ENCODE measurements at regions not wholly inside any gene's neighbourhood (a gene's known extent, or its start where the extent isn't known, plus 50 kb on each side); places are given as distances from the start of the nearest gene placed in this dataset.
A peak's percentile ranks its signal among the peaks of the same experiment; 100 is the strongest.
"Not testable (repeated sequence)": the region's sequence is repeated elsewhere in the genome, so short reads cannot be mapped to it uniquely, and the experiment has no call there.

DNA sequence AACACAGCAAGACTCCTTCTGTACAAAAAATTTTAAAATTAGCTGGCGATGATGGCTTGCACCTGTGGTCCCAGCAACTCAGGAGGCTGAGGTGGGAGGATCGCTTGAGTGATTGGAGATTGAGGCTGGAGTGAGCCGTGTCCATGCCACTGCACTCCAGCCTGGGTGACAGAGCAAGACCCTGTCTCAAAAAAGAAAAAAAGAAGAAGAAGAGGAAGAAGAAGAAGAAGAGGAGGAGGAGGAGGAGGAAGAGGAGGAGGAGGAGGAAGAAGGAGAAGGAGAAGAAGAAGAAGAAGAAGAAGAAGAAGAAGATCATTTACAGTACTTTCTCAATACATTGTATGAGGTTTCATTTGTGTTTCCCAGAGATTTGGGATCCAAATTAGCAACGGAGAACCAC is 94.7 kb upstream of the IPO9 start:
- H2BK5ac ChIP-seq (ENCODE audit: low read depth, low read length); H4K8ac ChIP-seq (ENCODE audit: extremely low read depth, insufficient read depth, low read length); H3K27ac ChIP-seq (ENCODE audit: low read depth, low read length); H2BK20ac ChIP-seq (ENCODE audit: low read length); H3K14ac ChIP-seq (ENCODE audit: insufficient read length); DNase-seq (ENCODE audit: low read depth in 1 of 2, low spot score in 2 of 2); H4K5ac ChIP-seq (ENCODE audit: insufficient read length, low read depth, low read length); H4K91ac ChIP-seq (replicated peaks; ENCODE audit: insufficient read length, low read length); FAIRE-seq; H2AFZ ChIP-seq (ENCODE audit: low read length); H3K79me2 ChIP-seq (ENCODE audit: control insufficient read depth in 1 of 2, insufficient read depth in 2 of 2, low read length in 2 of 2); H3K23ac ChIP-seq (ENCODE audit: insufficient read length); H3K36me3 ChIP-seq (ENCODE audit: control insufficient read depth in 2 of 4, insufficient read depth in 4 of 4, low read length in 3 of 4); H3K27me3 ChIP-seq (replicated peaks in 1 of 4; ENCODE audit: control insufficient read depth in 3 of 4, extremely low read depth in 1 of 4, insufficient read depth in 3 of 4, low read length in 3 of 4); H4K20me1 ChIP-seq (replicated peaks in 1 of 2; ENCODE audit: control insufficient read depth in 1 of 2, insufficient read depth in 2 of 2, low read length in 2 of 2); H3K23me2 ChIP-seq (ENCODE audit: low read depth, low read length); H3K9me3 ChIP-seq (ENCODE audit: insufficient read depth in 2 of 2, low read depth in 1 of 2, low read length in 1 of 2); H3K9ac ChIP-seq (replicated peaks in 1 of 4; ENCODE audit: extremely low read depth in 1 of 4, low read depth in 3 of 4, low read length in 3 of 4); H3K4me3 ChIP-seq (ENCODE audit: extremely low read depth in 1 of 4, insufficient read depth in 2 of 4, low read depth in 3 of 4, low read length in 4 of 4); H2BK120ac ChIP-seq (replicated peaks; ENCODE audit: low read depth, low read length); H3K56ac ChIP-seq (replicated peaks; ENCODE audit: insufficient read length, low read depth, low read length); H2BK12ac ChIP-seq (ENCODE audit: low read depth, low read length); H3K4ac ChIP-seq (replicated peaks; ENCODE audit: insufficient read length, low read depth, low read length); H3K18ac ChIP-seq (ENCODE audit: extremely low read depth, low read length); H3K4me2 ChIP-seq (ENCODE audit: insufficient read depth in 1 of 2, low read depth in 2 of 2, low read length in 2 of 2); H3K79me1 ChIP-seq (ENCODE audit: low read depth, low read length); H2AK5ac ChIP-seq (ENCODE audit: low read depth, low read length): not testable (repeated sequence)
- WGBS, 2 experiments (ENCODE audit: extremely low coverage in 1 of 2, insufficient coverage in 1 of 2, insufficient read length in 1 of 2, insufficient replicate concordance in 2 of 2, low coverage in 1 of 2, low lambda C conversion rate in 2 of 2, missing lambda C conversion rate in 1 of 2), result 61% methylated on average over 4 of the region's 4 CpGs; no CpG with 5 or more reads in 1 of the 2 experiments
- H2BK15ac ChIP-seq (ENCODE audit: low read length), result peak overlapping the region; percentile 81; the same call in 1 of the 2 replicates
- H3K4me1 ChIP-seq (replicated peaks in 1 of 4; ENCODE audit: control insufficient read depth in 3 of 4, insufficient read depth in 4 of 4, low read length in 3 of 4), result peaks cover 29 to 35% (median 32%) of the 10 kb centered on the region in 4 experiments
- CTCF ChIA-PET (ENCODE audit: partially characterized antibody), result interaction anchor here (0.9 to 19.0 kb wide), 7 partner anchors 14 to 61 kb away, joined by 3 to 216 read pairs (median 4); no protein-coding TSS in a partner anchor
- POLR2A ChIA-PET (ENCODE audit: partially characterized antibody), result interaction anchor here (0.6 kb wide), 1 partner anchor 56 kb away, joined by 3 read pairs; no protein-coding TSS in a partner anchor

All from H1 (cell line).